Osteoblast (primary cell): ENCODE measurements at regions not wholly inside any gene's neighbourhood (a gene's known extent, or its start where the extent isn't known, plus 50 kb on each side); places are given as distances from the start of the nearest gene placed in this dataset.

Experiments
- DNase-seq: peaks from one replicate; pipeline ENCODE4 v3.0.0; 2011; ENCODE audit warnings: low spot score, mixed read lengths; ENCODE audit not compliant: insufficient read length; ENCODE audit errors: missing footprints
- H2AFZ ChIP-seq: 2 replicates; pipeline ENCODE4 v1.6.0; 2011; ENCODE audit warnings: mild to moderate bottlenecking, low read length
- H3K27ac ChIP-seq: 2 replicates; pipeline ENCODE4 v1.5.1; 2011; ENCODE audit warnings: mild to moderate bottlenecking, low read depth, low read length, moderate library complexity
- H3K27me3 ChIP-seq: 2 replicates; pipeline ENCODE4 v1.6.0; 2012; ENCODE audit warnings: mild to moderate bottlenecking, control low read depth, inconsistent platforms, low read length, moderate library complexity; ENCODE audit not compliant: insufficient read depth
- H3K36me3 ChIP-seq: 2 replicates; pipeline ENCODE4 v1.5.1; 2011; ENCODE audit warnings: mild to moderate bottlenecking, low read length, control low read depth, moderate library complexity; ENCODE audit not compliant: insufficient read depth
- H3K4me1 ChIP-seq: 2 replicates; pipeline ENCODE4 v1.5.1; 2011; ENCODE audit warnings: mild to moderate bottlenecking, low read length, control low read depth, moderate library complexity; ENCODE audit not compliant: insufficient read depth
- H3K4me2 ChIP-seq: 2 replicates; pipeline ENCODE4 v1.6.0; 2011; ENCODE audit warnings: mild to moderate bottlenecking, low read length; ENCODE audit not compliant: insufficient read depth
- H3K4me3 ChIP-seq: fragments of 200-600 bp; sonication (generic); 3 replicates; pipeline ENCODE4 v1.5.1; 2012; ENCODE audit warnings: mild to moderate bottlenecking, low read length, inconsistent platforms; ENCODE audit not compliant: insufficient read depth
- H3K79me2 ChIP-seq: 2 replicates; pipeline ENCODE4 v1.6.0; 2012; ENCODE audit warnings: mild to moderate bottlenecking, low read length, control low read depth, inconsistent platforms; ENCODE audit not compliant: insufficient read depth
- H3K9me3 ChIP-seq: 2 replicates; pipeline ENCODE4 v1.5.1; 2011; ENCODE audit warnings: low read depth, low read length, control low read depth
- H4K20me1 ChIP-seq: 2 replicates; pipeline ENCODE4 v1.6.0; 2012; ENCODE audit warnings: mild to moderate bottlenecking, low read length, control low read depth; ENCODE audit not compliant: insufficient read depth
- CTCF ChIP-seq: IDR thresholded peaks from 2 replicates; pipeline ENCODE4 v1.5.1; 2011; ENCODE audit warnings: mild to moderate bottlenecking, low read depth, low read length, moderate library complexity; ENCODE audit errors: extremely low read depth

- H4K20me1 ChIP-seq, result no peaks in the 10 kb centered on the region
- no peak overlapping the region for H2AFZ ChIP-seq
- no peaks in the 10 kb centered on the region for H3K4me1 ChIP-seq
- no peaks in the 10 kb centered on the region for H3K9me3 ChIP-seq
- TF ChIP-seq CTCF, result no peak
- H3K36me3 ChIP-seq, result no peaks in the 10 kb centered on the region
- no peak overlapping the region for H3K4me3 ChIP-seq
- no peak overlapping the region for H3K4me2 ChIP-seq
- H3K27me3 ChIP-seq, result no peaks in the 10 kb centered on the region
- H3K79me2 ChIP-seq, result no peaks in the 10 kb centered on the region
- H3K27ac ChIP-seq, result no peak overlapping the region
- DNase-seq, result no peak
Measured at GRCh38 chr5:143659599-143660238, 152.2 kb upstream of the HMHB1 start.

GRCh38 chr5:143658956-143659355, 153.0 kb upstream of the HMHB1 start:
- H3K27ac ChIP-seq, result no peak overlapping the region
- H3K4me2 ChIP-seq, result no peak overlapping the region
- no peaks in the 10 kb centered on the region for H3K9me3 ChIP-seq
- no peaks in the 10 kb centered on the region for H3K27me3 ChIP-seq
- DNase-seq, result no peak
- TF ChIP-seq CTCF, result no peak
- H3K4me1 ChIP-seq, result no peaks in the 10 kb centered on the region
- no peak overlapping the region for H2AFZ ChIP-seq
- no peaks in the 10 kb centered on the region for H4K20me1 ChIP-seq
- no peaks in the 10 kb centered on the region for H3K36me3 ChIP-seq
- no peaks in the 10 kb centered on the region for H3K79me2 ChIP-seq
- H3K4me3 ChIP-seq, result no peak overlapping the region

- Histone ChIP-seq H3K27me3 (no peaks in the 10 kb centered on the region), H3K4me3 (no peak overlapping the region), H4K20me1 (no peaks in the 10 kb centered on the region), H2AFZ (no peak overlapping the region), H3K4me1 (no peaks in the 10 kb centered on the region), H3K9me3 (no peaks in the 10 kb centered on the region), H3K4me2 (no peak overlapping the region), H3K27ac (no peak overlapping the region), H3K79me2 (no peaks in the 10 kb centered on the region), H3K36me3 (no peaks in the 10 kb centered on the region)
- DNase-seq, result no peak
- TF ChIP-seq CTCF, result no peak
Measured at GRCh38 chr5:143657647-143658285, 154.2 kb upstream of the HMHB1 start.

GRCh38 chr5:143653766-143654282, 158.1 kb upstream of the HMHB1 start:
- Histone ChIP-seq H3K27ac (no peak overlapping the region), H3K4me1 (peaks cover 6% of the 10 kb centered on the region), H4K20me1 (no peaks in the 10 kb centered on the region), H3K79me2 (no peaks in the 10 kb centered on the region), H3K27me3 (no peaks in the 10 kb centered on the region), H3K4me2 (no peak overlapping the region), H2AFZ (no peak overlapping the region), H3K36me3 (no peaks in the 10 kb centered on the region), H3K4me3 (no peak overlapping the region), H3K9me3 (no peaks in the 10 kb centered on the region)
- no peak for TF ChIP-seq CTCF
- DNase-seq, result no peak
